NB4 (cell line): ENCODE measurements at regions not wholly inside any gene's neighbourhood (a gene's known extent, or its start where the extent isn't known, plus 50 kb on each side); places are given as distances from the start of the nearest gene placed in this dataset.

Experiments used
- DNase-seq: peaks from one replicate; pipeline ENCODE4 v3.0.0; 2010; ENCODE audit warnings: low read depth
- H3K4me3 ChIP-seq: one replicate; pipeline ENCODE4 v1.5.1; 2011; ENCODE audit warnings: mild to moderate bottlenecking, low read depth, low read length, moderate library complexity
- MYC ChIP-seq: IDR thresholded peaks from 2 replicates; pipeline ENCODE4 v1.6.1; 2011; ENCODE audit warnings: low read depth, low read length
- POLR2A ChIP-seq: IDR thresholded peaks from 2 replicates; pipeline ENCODE4 v1.6.1; 2011; ENCODE audit warnings: mild to moderate bottlenecking; ENCODE audit not compliant: insufficient read length; ENCODE audit errors: extremely low read depth
- TF ChIP-seq, protein P1 (sequence below): IDR thresholded peaks from one replicate; pipeline ENCODE4 v1.5.1; 2012; ENCODE audit warnings: low read depth, low read length
- TF ChIP-seq, protein P2 (sequence below): IDR thresholded peaks from 2 replicates; pipeline ENCODE4 v1.6.1; 2011; ENCODE audit warnings: low read depth, low read length

DNA sequence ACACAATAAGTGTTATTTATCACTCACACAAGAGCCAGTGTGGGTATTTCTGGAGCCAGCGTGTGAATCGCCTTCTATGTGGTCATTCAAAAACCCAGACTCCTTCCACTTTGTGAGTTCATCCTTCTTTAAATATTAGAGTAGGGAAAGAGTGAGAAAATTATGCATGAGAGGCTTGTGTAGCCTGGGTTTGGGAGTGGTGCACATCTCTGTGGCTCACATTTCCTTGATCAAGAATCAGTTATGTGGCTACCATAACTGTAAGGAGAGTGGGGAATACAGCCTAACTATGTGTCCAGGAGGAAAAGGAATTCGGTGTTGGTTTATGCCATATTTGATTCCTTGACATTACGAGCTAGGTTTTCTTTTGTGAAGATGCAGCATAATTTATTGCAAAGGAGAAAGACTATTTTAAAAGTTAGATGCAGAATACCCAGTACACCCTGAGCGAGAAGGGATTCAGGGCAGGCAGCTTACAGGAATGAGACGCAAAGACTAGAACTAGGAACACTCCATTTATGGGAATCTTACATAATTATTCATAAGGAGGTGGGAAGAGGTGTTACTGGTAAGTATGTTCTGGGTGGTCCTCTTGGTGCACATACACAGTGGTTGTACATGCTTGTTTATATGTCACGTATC, 638.5 kb downstream of the COL12A1 start:
- DNase-seq, result no peak
- TF ChIP-seq, protein P1, sequence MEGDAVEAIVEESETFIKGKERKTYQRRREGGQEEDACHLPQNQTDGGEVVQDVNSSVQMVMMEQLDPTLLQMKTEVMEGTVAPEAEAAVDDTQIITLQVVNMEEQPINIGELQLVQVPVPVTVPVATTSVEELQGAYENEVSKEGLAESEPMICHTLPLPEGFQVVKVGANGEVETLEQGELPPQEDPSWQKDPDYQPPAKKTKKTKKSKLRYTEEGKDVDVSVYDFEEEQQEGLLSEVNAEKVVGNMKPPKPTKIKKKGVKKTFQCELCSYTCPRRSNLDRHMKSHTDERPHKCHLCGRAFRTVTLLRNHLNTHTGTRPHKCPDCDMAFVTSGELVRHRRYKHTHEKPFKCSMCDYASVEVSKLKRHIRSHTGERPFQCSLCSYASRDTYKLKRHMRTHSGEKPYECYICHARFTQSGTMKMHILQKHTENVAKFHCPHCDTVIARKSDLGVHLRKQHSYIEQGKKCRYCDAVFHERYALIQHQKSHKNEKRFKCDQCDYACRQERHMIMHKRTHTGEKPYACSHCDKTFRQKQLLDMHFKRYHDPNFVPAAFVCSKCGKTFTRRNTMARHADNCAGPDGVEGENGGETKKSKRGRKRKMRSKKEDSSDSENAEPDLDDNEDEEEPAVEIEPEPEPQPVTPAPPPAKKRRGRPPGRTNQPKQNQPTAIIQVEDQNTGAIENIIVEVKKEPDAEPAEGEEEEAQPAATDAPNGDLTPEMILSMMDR, result no peak
- no peak for TF ChIP-seq MYC
- TF ChIP-seq, protein P2, sequence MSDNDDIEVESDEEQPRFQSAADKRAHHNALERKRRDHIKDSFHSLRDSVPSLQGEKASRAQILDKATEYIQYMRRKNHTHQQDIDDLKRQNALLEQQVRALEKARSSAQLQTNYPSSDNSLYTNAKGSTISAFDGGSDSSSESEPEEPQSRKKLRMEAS, result no peak
- TF ChIP-seq POLR2A, result no peak
- H3K4me3 ChIP-seq, result no peak overlapping the region

DNA sequence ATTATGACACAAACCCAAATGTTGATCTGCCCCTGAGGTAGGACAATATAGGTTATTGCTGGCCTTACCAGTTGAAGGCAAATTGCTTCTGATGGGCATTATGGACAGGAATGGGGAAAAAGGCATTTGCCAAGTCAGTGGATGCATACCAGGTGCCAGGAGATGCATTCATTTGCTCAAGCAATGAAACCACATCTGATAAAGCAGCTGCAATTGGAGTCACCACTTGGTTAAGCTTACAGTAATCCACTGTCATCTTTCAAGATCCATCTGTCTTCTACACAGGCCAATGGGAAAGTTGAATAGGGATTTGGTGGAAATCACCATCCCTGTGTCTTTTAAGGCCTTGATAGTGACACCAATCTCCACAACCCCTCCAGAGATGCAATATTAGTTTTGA, 648.6 kb downstream of the COL12A1 start:
- DNase-seq, result no peak
- TF ChIP-seq, protein P1, result no peak
- TF ChIP-seq POLR2A (no peak), MYC (no peak)
- TF ChIP-seq, protein P2, result no peak
- no peak overlapping the region for H3K4me3 ChIP-seq

DNA sequence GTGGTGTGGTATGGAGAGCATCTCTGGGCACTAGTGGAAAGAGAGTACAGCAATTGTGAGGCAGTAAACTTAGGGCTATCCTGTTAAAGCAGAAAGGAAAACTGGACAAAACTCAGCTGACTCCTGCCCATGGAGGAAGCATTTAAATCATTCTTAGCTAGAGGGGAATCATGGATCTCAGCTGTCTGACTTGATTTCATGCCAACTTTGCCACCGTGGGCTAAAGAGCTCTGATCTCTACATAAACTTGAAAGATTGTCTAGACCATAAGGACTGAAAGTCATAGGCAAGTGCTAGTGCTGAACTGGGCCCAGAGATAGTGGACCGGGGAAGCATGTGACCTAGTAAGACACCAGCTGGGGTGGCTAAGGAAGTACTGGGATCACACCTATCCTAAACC, 651.8 kb downstream of the COL12A1 start:
- H3K4me3 ChIP-seq, result no peak overlapping the region
- TF ChIP-seq, protein P1, result no peak
- TF ChIP-seq, protein P2, result no peak
- TF ChIP-seq MYC (no peak), POLR2A (no peak)
- DNase-seq, result no peak

DNA sequence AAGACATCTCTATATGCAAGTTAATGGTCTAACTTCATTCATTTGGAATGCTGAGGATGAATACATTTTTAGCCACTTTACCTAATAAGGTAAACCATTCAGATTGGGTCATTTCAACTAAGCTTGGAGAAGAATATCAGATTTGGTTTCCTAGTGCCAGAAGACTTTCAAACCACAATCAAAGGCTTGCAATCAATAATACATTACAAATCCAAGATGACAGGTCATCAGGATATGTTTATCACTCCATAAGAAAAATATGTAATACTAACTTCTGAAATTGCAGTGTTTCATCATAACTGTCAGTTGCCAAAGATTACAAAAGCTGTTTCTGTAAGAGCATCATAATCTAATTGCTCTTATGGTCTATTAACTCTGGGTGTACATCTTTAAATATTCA, 654.0 kb downstream of the COL12A1 start:
- no peak for DNase-seq
- TF ChIP-seq, protein P1, result no peak
- TF ChIP-seq, protein P2, result no peak
- TF ChIP-seq POLR2A (no peak), MYC (no peak)
- H3K4me3 ChIP-seq, result no peak overlapping the region

DNA sequence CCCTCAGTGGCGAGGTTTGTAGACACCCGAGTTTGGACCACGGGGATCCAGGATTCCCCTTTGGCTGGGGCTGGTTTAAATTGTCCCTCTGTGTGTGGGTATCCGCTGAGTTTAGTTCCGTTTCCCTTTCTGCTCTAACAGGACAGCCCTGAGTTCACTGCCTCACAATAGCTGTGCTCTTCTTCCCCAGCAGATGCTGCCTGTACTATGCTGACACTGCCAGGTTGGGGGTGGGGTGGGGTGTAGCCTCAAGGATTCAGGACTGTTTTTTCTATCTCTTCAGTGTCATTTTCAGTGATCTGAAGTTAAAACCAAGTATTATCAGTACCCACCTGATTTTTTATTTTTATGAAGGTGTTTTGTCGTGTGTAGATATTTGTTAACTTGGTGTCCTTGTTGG, 655.0 kb downstream of the COL12A1 start:
- no peak overlapping the region for H3K4me3 ChIP-seq
- TF ChIP-seq, protein P1, result no peak
- TF ChIP-seq POLR2A (no peak), MYC (no peak)
- TF ChIP-seq, protein P2, result no peak
- no peak for DNase-seq
